BLaER1 (cell line): ENCODE measurements at regions not wholly inside any gene's neighbourhood (a gene's known extent, or its start where the extent isn't known, plus 50 kb on each side); places are given as distances from the start of the nearest gene placed in this dataset.

ENCODE experiments used
- H3K27ac ChIP-seq: shearing (Covaris generic); formaldehyde crosslinking; 2 replicates; pipeline ENCODE4 v1.8.1; 2022
- H3K27me3 ChIP-seq: shearing (Covaris generic); formaldehyde crosslinking; 2 replicates; pipeline ENCODE4 v1.8.1; 2022
- H3K36me3 ChIP-seq: shearing (Covaris generic); formaldehyde crosslinking; 2 replicates; pipeline ENCODE4 v1.8.1; 2022
- H3K4me1 ChIP-seq: shearing (Covaris generic); formaldehyde crosslinking; 2 replicates; pipeline ENCODE4 v1.8.1; 2022
- H3K4me2 ChIP-seq: shearing (Covaris generic); formaldehyde crosslinking; 2 replicates; pipeline ENCODE4 v1.8.1; 2022
- H3K4me3 ChIP-seq: shearing (Covaris generic); formaldehyde crosslinking; 2 replicates; pipeline ENCODE4 v1.8.1; 2022
- H3K9ac ChIP-seq: shearing (Covaris generic); formaldehyde crosslinking; 2 replicates; pipeline ENCODE4 v1.8.1; 2022
- H3K9me3 ChIP-seq: shearing (Covaris generic); formaldehyde crosslinking; 2 replicates; pipeline ENCODE4 v1.8.1; 2022
- H4K20me1 ChIP-seq: shearing (Covaris generic); formaldehyde crosslinking; 2 replicates; pipeline ENCODE4 v1.8.1; 2022
- Cebpa-rat ChIP-seq: shearing (Covaris generic); IDR thresholded peaks from 2 replicates; pipeline ENCODE4 v1.8.1; 2022

DNA sequence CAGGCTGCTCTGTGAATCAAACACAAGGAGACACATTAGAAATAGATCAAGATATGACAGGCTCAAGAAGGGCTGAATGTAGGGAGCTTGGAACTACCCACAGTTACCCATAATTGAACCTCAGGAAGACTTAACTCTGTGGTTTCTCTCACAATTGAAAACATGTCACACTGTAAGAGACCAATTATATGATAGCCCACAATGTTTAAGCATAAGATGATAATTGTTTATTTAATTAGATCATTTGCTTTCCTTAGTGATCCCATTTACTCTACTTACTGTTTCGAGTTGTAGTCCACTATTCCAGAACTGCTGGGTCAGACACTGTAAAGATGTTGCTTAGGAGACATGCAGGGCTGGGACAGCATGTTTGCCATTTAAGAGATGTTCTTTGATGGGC lies 201.3 kb upstream of the RARB start:
- Histone ChIP-seq H3K9me3 (no peaks in the 10 kb centered on the region), H3K4me1 (no peaks in the 10 kb centered on the region), H3K9ac (no peak overlapping the region), H3K36me3 (no peaks in the 10 kb centered on the region), H4K20me1 (no peaks in the 10 kb centered on the region), H3K4me2 (no peak overlapping the region), H3K27me3 (no peaks in the 10 kb centered on the region), H3K4me3 (no peak overlapping the region), H3K27ac (no peak overlapping the region)
- no peak for TF ChIP-seq Cebpa-rat

DNA sequence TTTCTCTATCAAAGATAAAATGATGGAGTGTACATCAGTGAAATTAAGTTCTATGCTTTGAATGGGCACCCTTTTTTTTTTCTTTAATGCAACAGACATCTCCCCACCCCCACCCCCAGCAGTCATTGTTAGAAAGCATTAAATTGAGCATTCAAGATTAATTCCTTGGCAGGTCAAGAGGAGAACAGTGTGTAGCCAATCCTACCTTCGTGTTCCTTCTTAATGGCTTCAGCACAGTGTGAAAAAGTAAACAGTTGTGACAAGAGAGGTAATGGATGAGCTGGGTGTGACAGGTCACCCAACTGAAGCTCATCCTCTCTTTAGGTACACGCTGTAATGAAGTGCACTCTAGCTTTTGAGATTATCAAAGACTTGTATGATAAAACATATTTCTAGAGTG lies 198.5 kb upstream of the RARB start:
- TF ChIP-seq Cebpa-rat: no peak
- Histone ChIP-seq H3K27me3 (no peaks in the 10 kb centered on the region), H3K9ac (no peak overlapping the region), H3K36me3 (no peaks in the 10 kb centered on the region), H3K4me3 (no peak overlapping the region), H3K27ac (no peak overlapping the region), H3K9me3 (no peaks in the 10 kb centered on the region), H3K4me1 (no peaks in the 10 kb centered on the region), H4K20me1 (no peaks in the 10 kb centered on the region), H3K4me2 (no peak overlapping the region)

DNA sequence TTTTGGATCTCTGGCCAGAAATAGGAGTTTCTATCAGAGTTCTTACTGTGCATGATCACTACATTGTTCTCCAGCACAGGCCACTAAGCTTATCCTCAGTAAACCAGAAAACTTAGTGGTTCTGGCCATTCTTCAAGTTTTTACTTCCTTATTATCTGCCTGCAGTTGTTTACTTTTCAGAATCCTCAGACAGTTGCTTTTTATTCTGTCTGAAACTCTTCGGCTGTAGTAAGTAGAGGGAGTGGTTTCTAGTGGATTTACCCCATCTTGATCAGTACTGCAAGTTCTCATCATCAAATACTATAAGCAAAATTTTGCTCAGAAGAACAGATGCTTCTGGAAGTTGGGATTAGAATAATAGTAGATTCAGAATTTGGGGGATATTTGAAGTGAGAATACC lies 193.0 kb upstream of the RARB start:
- H3K9me3 ChIP-seq: no peaks in the 10 kb centered on the region
- no peak overlapping the region for H3K27ac ChIP-seq
- no peak overlapping the region for H3K4me3 ChIP-seq
- no peaks in the 10 kb centered on the region for H3K4me1 ChIP-seq
- H3K4me2 ChIP-seq: 0 out of 2 replicates have a peak overlapping the region, but pooled peaks have one; percentile 21
- H4K20me1 ChIP-seq: no peaks in the 10 kb centered on the region
- no peak overlapping the region for H3K9ac ChIP-seq
- H3K36me3 ChIP-seq: no peaks in the 10 kb centered on the region
- H3K27me3 ChIP-seq: no peaks in the 10 kb centered on the region
- no peak for TF ChIP-seq Cebpa-rat

DNA sequence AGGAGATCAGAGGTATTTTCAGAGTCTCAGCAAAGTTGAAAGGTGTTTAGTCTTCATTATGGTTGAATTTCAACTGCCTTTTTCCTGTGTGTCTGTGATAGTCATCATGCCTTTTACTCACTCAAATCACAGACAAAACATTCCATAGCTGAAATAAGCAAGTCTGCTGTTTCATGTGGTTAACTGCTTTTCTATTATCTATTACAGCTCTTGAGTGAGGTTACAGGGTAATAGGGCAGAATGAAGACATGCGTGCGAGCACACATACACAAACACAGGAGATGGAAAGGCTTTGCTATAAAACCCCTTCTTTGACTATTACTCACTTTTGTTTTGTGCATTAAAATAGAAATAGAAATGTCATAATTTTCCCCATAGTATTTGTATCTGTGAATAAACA lies 192.6 kb upstream of the RARB start:
- Histone ChIP-seq H3K4me1 (no peaks in the 10 kb centered on the region), H3K4me2 (0 out of 2 replicates have a peak overlapping the region, but pooled peaks have one; percentile 21), H3K36me3 (no peaks in the 10 kb centered on the region), H3K27me3 (no peaks in the 10 kb centered on the region), H3K9ac (no peak overlapping the region), H3K4me3 (no peak overlapping the region), H3K9me3 (no peaks in the 10 kb centered on the region), H4K20me1 (no peaks in the 10 kb centered on the region), H3K27ac (no peak overlapping the region)
- no peak for TF ChIP-seq Cebpa-rat

DNA sequence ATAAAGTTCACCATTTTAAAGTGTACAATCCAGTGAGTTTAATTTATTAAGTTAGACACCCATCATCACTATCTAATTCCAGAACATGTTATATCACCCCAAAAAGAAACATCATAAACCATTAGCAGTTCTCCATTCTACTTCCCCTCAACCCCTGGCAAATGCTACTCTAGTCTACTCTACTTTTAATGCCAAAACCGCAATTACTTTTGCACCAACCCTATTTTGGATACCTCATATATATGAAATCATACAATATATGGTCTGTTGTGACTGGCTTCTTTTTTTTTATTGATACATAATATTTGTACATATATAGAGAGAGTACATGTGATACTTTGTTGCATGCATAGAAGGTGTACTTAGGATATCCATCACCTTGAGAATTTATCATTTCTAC lies 190.5 kb upstream of the RARB start:
- peaks cover 12% of the 10 kb centered on the region; the same call in 1 of the 2 replicates for H3K9me3 ChIP-seq
- H3K4me1 ChIP-seq: no peaks in the 10 kb centered on the region

DNA sequence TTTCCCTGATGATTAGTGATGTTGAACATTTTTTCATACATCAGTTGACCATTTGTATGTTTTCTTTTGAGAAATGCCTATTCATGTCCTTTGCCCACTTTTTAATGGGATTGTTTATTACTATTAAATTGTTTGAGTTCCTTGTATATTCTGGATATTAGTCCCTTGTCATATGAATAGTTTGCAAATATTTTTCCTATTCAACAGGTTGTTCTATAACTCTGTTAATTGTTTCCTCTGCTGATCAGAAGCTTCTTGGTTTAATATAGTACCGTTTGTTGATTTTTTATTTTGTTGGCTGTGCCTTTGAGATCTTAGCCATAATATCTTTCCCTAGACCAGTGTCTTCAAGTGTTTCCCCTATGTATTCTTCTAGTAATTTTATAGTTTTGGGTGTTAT lies 189.0 kb upstream of the RARB start:
- Histone ChIP-seq H3K9me3 (peaks cover 13% of the 10 kb centered on the region; the same call in 1 of the 2 replicates), H3K27me3 (no peaks in the 10 kb centered on the region), H3K4me3 (no peak overlapping the region), H3K9ac (no peak overlapping the region), H3K36me3 (no peaks in the 10 kb centered on the region), H3K4me2 (no peak overlapping the region), H4K20me1 (no peaks in the 10 kb centered on the region), H3K4me1 (no peaks in the 10 kb centered on the region), H3K27ac (no peak overlapping the region)
- no peak for TF ChIP-seq Cebpa-rat

More for the DNA sequence above, 190.5 kb upstream of the RARB start:
- no peak for TF ChIP-seq Cebpa-rat
- no peak overlapping the region for H3K4me2 ChIP-seq
- no peak overlapping the region for H3K4me3 ChIP-seq
- no peaks in the 10 kb centered on the region for H3K36me3 ChIP-seq
- H3K9ac ChIP-seq: no peak overlapping the region
- no peaks in the 10 kb centered on the region for H4K20me1 ChIP-seq
- no peaks in the 10 kb centered on the region for H3K27me3 ChIP-seq
- H3K27ac ChIP-seq: no peak overlapping the region

DNA sequence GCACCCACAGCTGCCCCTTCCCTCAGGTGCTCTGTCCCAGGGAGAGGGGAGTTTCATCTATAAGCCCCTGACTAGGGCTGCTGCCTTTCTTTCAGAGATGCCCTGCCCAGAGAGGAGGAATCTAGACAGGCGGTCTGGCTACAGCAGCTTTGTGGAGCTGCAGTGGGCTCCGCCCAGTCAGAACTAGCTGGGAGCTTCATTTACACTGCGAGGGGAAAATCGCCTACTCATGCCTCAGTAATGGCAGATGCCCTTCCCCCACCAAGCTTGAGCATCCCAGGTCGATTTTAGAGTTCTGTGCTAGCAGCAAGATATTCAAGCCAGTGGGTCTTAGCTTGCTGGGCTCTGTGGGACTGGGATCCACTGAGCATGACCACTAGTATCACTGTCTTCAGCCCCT lies 181.2 kb upstream of the RARB start:
- Histone ChIP-seq H3K4me2 (no peak overlapping the region), H3K9me3 (peaks cover 44% of the 10 kb centered on the region), H3K9ac (no peak overlapping the region), H3K36me3 (no peaks in the 10 kb centered on the region), H3K27me3 (no peaks in the 10 kb centered on the region; the same call in 1 of the 2 replicates), H3K4me1 (no peaks in the 10 kb centered on the region), H4K20me1 (no peaks in the 10 kb centered on the region), H3K27ac (no peak overlapping the region), H3K4me3 (no peak overlapping the region)
- no peak for TF ChIP-seq Cebpa-rat

DNA sequence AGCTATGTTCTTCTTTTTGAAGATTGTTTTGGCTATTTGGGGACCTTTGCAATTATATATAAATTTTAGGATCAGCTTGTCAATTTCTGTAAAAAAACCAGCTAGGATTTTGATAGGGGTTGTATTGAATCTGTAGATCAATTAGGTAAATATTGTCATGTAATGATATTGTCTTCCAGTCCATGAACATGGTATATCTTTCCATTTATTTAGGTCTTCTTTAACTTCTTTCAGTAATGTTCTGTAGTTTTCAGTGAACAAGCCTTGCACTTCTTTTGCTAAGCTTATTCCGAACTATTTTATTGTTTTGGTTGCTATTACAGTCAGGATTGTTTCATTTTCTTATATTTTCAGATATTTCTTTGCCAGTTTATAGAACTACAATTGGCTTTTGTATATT lies 175.8 kb upstream of the RARB start:
- Histone ChIP-seq H3K27ac (no peak overlapping the region), H3K4me2 (no peak overlapping the region), H4K20me1 (no peaks in the 10 kb centered on the region), H3K4me1 (no peaks in the 10 kb centered on the region), H3K4me3 (no peak overlapping the region), H3K27me3 (no peaks in the 10 kb centered on the region; the same call in 1 of the 2 replicates), H3K9ac (no peak overlapping the region), H3K36me3 (no peaks in the 10 kb centered on the region), H3K9me3 (peaks cover 37% of the 10 kb centered on the region)
- no peak for TF ChIP-seq Cebpa-rat

DNA sequence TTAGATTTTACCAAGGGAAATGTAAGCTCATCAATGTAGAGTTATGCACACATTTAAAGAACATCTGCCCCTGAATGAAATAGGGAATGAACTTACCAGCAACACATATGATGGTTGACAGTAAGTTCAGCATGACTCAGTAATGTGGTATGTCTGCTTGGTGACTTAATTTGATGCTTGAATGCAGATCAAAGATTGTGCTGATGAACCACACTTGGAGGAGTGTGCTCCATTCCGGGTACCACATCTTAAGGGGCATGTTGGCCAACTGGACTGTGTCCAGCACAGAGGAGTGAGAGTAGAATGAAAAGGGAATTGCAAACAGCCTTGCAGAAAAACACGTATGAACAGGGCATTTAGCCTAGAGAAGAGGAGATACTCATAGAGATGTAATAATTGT lies 171.0 kb upstream of the RARB start:
- Histone ChIP-seq H3K36me3 (no peaks in the 10 kb centered on the region), H3K4me3 (no peak overlapping the region), H3K27ac (no peak overlapping the region), H4K20me1 (no peaks in the 10 kb centered on the region), H3K9ac (no peak overlapping the region), H3K4me1 (no peaks in the 10 kb centered on the region), H3K9me3 (peaks cover 5% of the 10 kb centered on the region; the same call in 1 of the 2 replicates), H3K27me3 (no peaks in the 10 kb centered on the region), H3K4me2 (no peak overlapping the region)
- TF ChIP-seq Cebpa-rat: no peak

DNA sequence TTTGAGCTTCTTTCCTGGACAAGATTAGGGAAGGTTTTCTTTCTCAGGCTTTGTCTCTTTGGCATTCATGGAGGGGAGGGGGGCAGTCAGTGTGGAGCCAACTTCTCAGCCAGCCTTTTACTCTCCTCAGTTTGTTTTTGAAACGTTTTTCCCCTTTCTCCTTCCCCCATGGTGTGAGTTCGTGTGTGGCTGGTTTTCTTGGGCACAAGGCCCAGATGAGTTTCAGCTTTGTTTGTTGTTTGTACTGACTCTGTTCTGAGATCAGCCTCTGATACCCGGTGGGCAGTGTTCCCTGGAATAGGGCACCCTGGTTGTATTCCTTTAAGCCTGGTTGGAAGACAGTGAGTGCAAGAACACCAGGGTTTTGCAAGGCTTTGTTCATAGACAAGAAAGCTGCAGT lies 168.2 kb upstream of the RARB start:
- Histone ChIP-seq H4K20me1 (no peaks in the 10 kb centered on the region), H3K36me3 (no peaks in the 10 kb centered on the region), H3K4me2 (no peak overlapping the region), H3K27ac (no peak overlapping the region), H3K9ac (no peak overlapping the region), H3K4me1 (peaks cover 2% of the 10 kb centered on the region), H3K27me3 (no peaks in the 10 kb centered on the region), H3K4me3 (no peak overlapping the region), H3K9me3 (no peaks in the 10 kb centered on the region)
- no peak for TF ChIP-seq Cebpa-rat

DNA sequence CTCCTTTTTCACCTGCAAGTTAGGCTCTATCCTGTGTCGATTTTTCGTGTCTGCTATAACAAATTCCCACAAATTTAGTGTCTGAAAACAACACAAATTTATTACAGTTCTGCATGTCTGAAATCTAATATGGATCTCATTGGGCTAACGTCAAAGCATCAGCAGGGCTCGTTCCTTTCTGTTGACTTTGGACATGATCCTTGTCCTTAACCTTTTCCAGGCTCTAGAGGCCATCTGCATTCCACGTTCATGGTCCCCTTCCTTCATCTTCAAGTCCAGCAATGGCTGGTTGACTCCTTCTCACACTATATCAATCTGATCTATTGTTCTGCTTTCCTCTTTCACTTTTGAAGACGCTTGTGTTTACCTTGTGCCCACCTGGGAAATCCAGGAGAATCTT lies 165.7 kb upstream of the RARB start:
- no peaks in the 10 kb centered on the region for H3K27me3 ChIP-seq
- H3K9ac ChIP-seq: no peak overlapping the region
- no peak overlapping the region for H3K4me2 ChIP-seq
- TF ChIP-seq Cebpa-rat: no peak
- no peaks in the 10 kb centered on the region for H4K20me1 ChIP-seq
- H3K4me1 ChIP-seq: peaks cover 12% of the 10 kb centered on the region
- no peak overlapping the region for H3K4me3 ChIP-seq
- no peak overlapping the region for H3K27ac ChIP-seq
- H3K9me3 ChIP-seq: no peaks in the 10 kb centered on the region
- H3K36me3 ChIP-seq: no peaks in the 10 kb centered on the region
